ENCODE measurements at regions not wholly inside any gene's neighbourhood (a gene's known extent, or its start where the extent isn't known, plus 50 kb on each side); places are given as distances from the start of the nearest gene placed in this dataset.

DNA sequence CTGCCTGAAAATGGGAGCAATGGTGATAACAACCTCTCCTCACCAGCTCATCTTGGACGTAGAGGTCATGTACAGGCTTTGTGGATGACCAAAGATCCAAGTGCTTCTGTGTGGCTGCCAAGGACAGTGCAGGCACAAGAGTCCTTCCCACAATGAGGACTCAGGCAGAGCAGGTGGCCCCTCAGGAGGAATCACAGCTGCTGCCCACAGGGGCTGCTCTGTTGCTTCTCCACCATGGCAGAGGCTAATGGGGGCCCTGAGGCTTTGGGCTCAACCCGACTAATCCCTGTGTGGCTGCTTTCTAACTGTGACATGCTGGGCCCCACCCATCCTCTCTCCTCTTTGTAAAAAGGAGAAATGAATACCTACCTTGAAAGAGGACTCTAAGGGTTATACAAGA, 58.1 kb upstream of the MRPS22 start:
- no peaks in the 10 kb centered on the region for H4K20me1 ChIP-seq (ENCODE audit: low read length)
- ATAC-seq, result no peak
- H3K4me3 ChIP-seq (ENCODE audit: low read length), result no peak overlapping the region
- H2AFZ ChIP-seq (ENCODE audit: low read length), result no peak overlapping the region
- no TSS peak for BruUV-seq (replicated peaks)
- no peak overlapping the region for H3K4me2 ChIP-seq (ENCODE audit: low read length)
- ChIA-PET CTCF (no interaction called here), POLR2A (ENCODE audit: unreplicated experiment) (no interaction called here)
- H3K36me3 ChIP-seq (ENCODE audit: low read depth, low read length), result no peaks in the 10 kb centered on the region
- no peaks in the 10 kb centered on the region for H3K79me2 ChIP-seq (ENCODE audit: low read length)
- H3F3A ChIP-seq (ENCODE audit: low read length, unreplicated experiment), result no peaks in the 10 kb centered on the region
- no peaks in the 10 kb centered on the region for H3K27me3 ChIP-seq (ENCODE audit: low read length)
- H3K9ac ChIP-seq (ENCODE audit: low read length), result no peak overlapping the region
- no peak for DNase-seq
- no peaks in the 10 kb centered on the region for H3K9me2 ChIP-seq (replicated peaks; ENCODE audit: low read length)
- H3K4me1 ChIP-seq (ENCODE audit: insufficient read depth, low read length), result no peaks in the 10 kb centered on the region
- no peak overlapping the region for H3K27ac ChIP-seq (ENCODE audit: low read length)
- H3K9me3 ChIP-seq (ENCODE audit: low read length), result no peaks in the 10 kb centered on the region
- intact Hi-C loops (cut with micrococcal nuclease), result no loop called here
- TF ChIP-seq EZH2phosphoT487 (IDR thresholded peaks at IDR 0.05; ENCODE audit: borderline replicate concordance, low read length) (no peak), EZH2 (IDR thresholded peaks at IDR 0.05; ENCODE audit: low read length, unreplicated experiment) (no peak)
- TF ChIP-seq, protein P1, sequence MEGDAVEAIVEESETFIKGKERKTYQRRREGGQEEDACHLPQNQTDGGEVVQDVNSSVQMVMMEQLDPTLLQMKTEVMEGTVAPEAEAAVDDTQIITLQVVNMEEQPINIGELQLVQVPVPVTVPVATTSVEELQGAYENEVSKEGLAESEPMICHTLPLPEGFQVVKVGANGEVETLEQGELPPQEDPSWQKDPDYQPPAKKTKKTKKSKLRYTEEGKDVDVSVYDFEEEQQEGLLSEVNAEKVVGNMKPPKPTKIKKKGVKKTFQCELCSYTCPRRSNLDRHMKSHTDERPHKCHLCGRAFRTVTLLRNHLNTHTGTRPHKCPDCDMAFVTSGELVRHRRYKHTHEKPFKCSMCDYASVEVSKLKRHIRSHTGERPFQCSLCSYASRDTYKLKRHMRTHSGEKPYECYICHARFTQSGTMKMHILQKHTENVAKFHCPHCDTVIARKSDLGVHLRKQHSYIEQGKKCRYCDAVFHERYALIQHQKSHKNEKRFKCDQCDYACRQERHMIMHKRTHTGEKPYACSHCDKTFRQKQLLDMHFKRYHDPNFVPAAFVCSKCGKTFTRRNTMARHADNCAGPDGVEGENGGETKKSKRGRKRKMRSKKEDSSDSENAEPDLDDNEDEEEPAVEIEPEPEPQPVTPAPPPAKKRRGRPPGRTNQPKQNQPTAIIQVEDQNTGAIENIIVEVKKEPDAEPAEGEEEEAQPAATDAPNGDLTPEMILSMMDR (conservative IDR thresholded peaks at IDR 0.05; ENCODE audit: low read depth, low read length), result no peak

DNA sequence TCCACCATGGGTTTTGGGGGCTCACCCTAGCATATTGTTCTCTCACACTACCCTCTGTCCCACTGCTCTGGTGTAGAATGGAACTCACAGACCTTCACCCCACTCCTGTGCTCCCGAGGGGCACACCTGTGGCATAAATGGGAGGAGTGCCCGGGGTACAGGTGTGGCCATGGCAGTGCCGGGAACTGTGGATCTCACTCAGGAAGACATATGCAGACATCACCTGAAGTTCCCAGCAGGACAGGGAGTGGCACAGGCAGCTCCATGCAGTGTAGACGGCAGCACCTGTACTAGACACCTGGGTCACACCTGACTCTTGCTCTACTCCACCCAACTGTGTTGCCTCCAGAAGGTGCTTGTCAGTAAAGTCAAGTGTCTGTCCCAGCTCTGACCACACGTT, 57.6 kb upstream of the MRPS22 start:
- ChIA-PET POLR2A (ENCODE audit: unreplicated experiment) (no interaction called here), CTCF (no interaction called here)
- Histone ChIP-seq H3K9me2 (replicated peaks; ENCODE audit: low read length) (no peaks in the 10 kb centered on the region), H2AFZ (ENCODE audit: low read length) (no peak overlapping the region), H3K27me3 (ENCODE audit: low read length) (no peaks in the 10 kb centered on the region), H3K27ac (ENCODE audit: low read length) (no peak overlapping the region), H3K9ac (ENCODE audit: low read length) (no peak overlapping the region), H3K9me3 (ENCODE audit: low read length) (no peaks in the 10 kb centered on the region), H3K36me3 (ENCODE audit: low read depth, low read length) (no peaks in the 10 kb centered on the region), H3K4me2 (ENCODE audit: low read length) (no peak overlapping the region), H3F3A (ENCODE audit: low read length, unreplicated experiment) (no peaks in the 10 kb centered on the region), H3K4me1 (ENCODE audit: insufficient read depth, low read length) (no peaks in the 10 kb centered on the region), H3K4me3 (ENCODE audit: low read length) (no peak overlapping the region), H4K20me1 (ENCODE audit: low read length) (no peaks in the 10 kb centered on the region), H3K79me2 (ENCODE audit: low read length) (no peaks in the 10 kb centered on the region)
- no peak for TF ChIP-seq EZH2 (IDR thresholded peaks at IDR 0.05; ENCODE audit: low read length, unreplicated experiment)
- no peak for TF ChIP-seq EZH2phosphoT487 (IDR thresholded peaks at IDR 0.05; ENCODE audit: borderline replicate concordance, low read length)
- no peak for DNase-seq
- no TSS peak for BruUV-seq (replicated peaks)
- intact Hi-C loops (cut with micrococcal nuclease), result no loop called here
- no peak for ATAC-seq

- Histone ChIP-seq H3K4me1 (ENCODE audit: insufficient read depth, low read length) (no peaks in the 10 kb centered on the region), H3K9ac (ENCODE audit: low read length) (no peak overlapping the region), H3K9me2 (replicated peaks; ENCODE audit: low read length) (no peaks in the 10 kb centered on the region), H3K36me3 (ENCODE audit: low read depth, low read length) (no peaks in the 10 kb centered on the region), H3K9me3 (ENCODE audit: low read length) (no peaks in the 10 kb centered on the region), H3K27me3 (ENCODE audit: low read length) (no peaks in the 10 kb centered on the region), H4K20me1 (ENCODE audit: low read length) (no peaks in the 10 kb centered on the region), H3K4me3 (ENCODE audit: low read length) (no peak overlapping the region), H2AFZ (ENCODE audit: low read length) (no peak overlapping the region), H3F3A (ENCODE audit: low read length, unreplicated experiment) (no peaks in the 10 kb centered on the region), H3K79me2 (ENCODE audit: low read length) (no peaks in the 10 kb centered on the region), H3K4me2 (ENCODE audit: low read length) (no peak overlapping the region), H3K27ac (ENCODE audit: low read length) (no peak overlapping the region)
- TF ChIP-seq EZH2phosphoT487 (IDR thresholded peaks at IDR 0.05; ENCODE audit: borderline replicate concordance, low read length), result no peak
- TF ChIP-seq, protein P1 (conservative IDR thresholded peaks at IDR 0.05; ENCODE audit: low read depth, low read length), result no peak
- no peak for TF ChIP-seq EZH2 (IDR thresholded peaks at IDR 0.05; ENCODE audit: low read length, unreplicated experiment)
- ATAC-seq (no peak), DNase-seq (no peak)
- no TSS peak for BruUV-seq (replicated peaks)
- intact Hi-C loops (cut with micrococcal nuclease), result no loop called here
- POLR2A ChIA-PET (ENCODE audit: unreplicated experiment), result no interaction called here
- CTCF ChIA-PET, result no interaction called here
Measured at GRCh38 chr3:139286825-139287224, 57.0 kb upstream of the MRPS22 start.
